Brain microvascular endothelial cell (primary cell): ENCODE measurements at regions not wholly inside any gene's neighbourhood (a gene's known extent, or its start where the extent isn't known, plus 50 kb on each side); places are given as distances from the start of the nearest gene placed in this dataset.

Experiments used
- DNase-seq: peaks from one replicate; pipeline ENCODE4 v3.0.0-alpha.2; 2020
- H3K27ac ChIP-seq: fragments of 250-450 bp; sonication (Bioruptor Pico); 2 replicates; pipeline ENCODE4 v1.5.1; 2020; ENCODE audit warnings: mild to moderate bottlenecking, moderate library complexity
- H3K27me3 ChIP-seq: fragments of 250-450 bp; sonication (Bioruptor Pico); replicated peaks from 2 replicates; pipeline ENCODE4 v1.5.1; 2020; ENCODE audit warnings: mild to moderate bottlenecking
- H3K36me3 ChIP-seq: fragments of 250-450 bp; sonication (Bioruptor Pico); replicated peaks from 2 replicates; pipeline ENCODE4 v1.5.1; 2020; ENCODE audit warnings: mild to moderate bottlenecking
- H3K4me3 ChIP-seq: 2 replicates; pipeline ENCODE4 v1.5.1; 2011; ENCODE audit warnings: low read depth, mild to moderate bottlenecking, control low read depth, low read length, moderate library complexity
- CTCF ChIP-seq: IDR thresholded peaks from 2 replicates; pipeline ENCODE4 v1.5.1; 2011; ENCODE audit warnings: low read depth, mild to moderate bottlenecking, moderate library complexity, low read length, control low read depth, inconsistent platforms; ENCODE audit errors: missing control alignments
- in situ Hi-C: cut with HindIII; loops from 2 replicates; pipeline ENCODE4 v1.10.0; 2017; ENCODE audit warnings: low sequenced_read_pairs, low pct_ligation_motif_present

- DNase-seq: no peak
- no peak overlapping the region for H3K27ac ChIP-seq
Observed at GRCh38 chr15:95795386-95795785, 535.1 kb upstream of the NR2F2 start.

GRCh38 chr15:95799286-95800200 is 531.0 kb upstream of the NR2F2 start:
- Histone ChIP-seq H3K27ac (no peak overlapping the region), H3K27me3 (no peaks in the 10 kb centered on the region), H3K4me3 (no peak overlapping the region), H3K36me3 (no peaks in the 10 kb centered on the region)
- in situ Hi-C loops: no loop called here
- peak; percentile 34 for DNase-seq
- no peak for TF ChIP-seq CTCF

More at GRCh38 chr15:95795386-95795785, 535.1 kb upstream of the NR2F2 start:
- TF ChIP-seq CTCF: no peak
- no peaks in the 10 kb centered on the region for H3K36me3 ChIP-seq
- no peak overlapping the region for H3K4me3 ChIP-seq
- no peaks in the 10 kb centered on the region for H3K27me3 ChIP-seq
- in situ Hi-C loops: no loop called here

GRCh38 chr15:95804484-95804883 is 526.0 kb upstream of the NR2F2 start:
- H3K27ac ChIP-seq: no peak overlapping the region
- TF ChIP-seq CTCF: no peak
- no peaks in the 10 kb centered on the region for H3K27me3 ChIP-seq
- no peak overlapping the region for H3K4me3 ChIP-seq
- no peak for DNase-seq
- no peaks in the 10 kb centered on the region for H3K36me3 ChIP-seq
- in situ Hi-C loops: no loop called here

- in situ Hi-C loops: no loop called here
- Histone ChIP-seq H3K36me3 (no peaks in the 10 kb centered on the region), H3K27me3 (no peaks in the 10 kb centered on the region), H3K4me3 (no peak overlapping the region), H3K27ac (no peak overlapping the region)
- no peak for TF ChIP-seq CTCF
- no peak for DNase-seq
Observed at GRCh38 chr15:95812491-95812890, 518.0 kb upstream of the NR2F2 start.

- no peak for DNase-seq
- Histone ChIP-seq H3K36me3 (no peaks in the 10 kb centered on the region), H3K27me3 (no peaks in the 10 kb centered on the region), H3K27ac (no peak overlapping the region), H3K4me3 (no peak overlapping the region)
- in situ Hi-C loops: no loop called here
- TF ChIP-seq CTCF: no peak
Observed at GRCh38 chr15:95814908-95815307, 515.6 kb upstream of the NR2F2 start.

- DNase-seq: no peak
- in situ Hi-C loops: no loop called here
- no peak for TF ChIP-seq CTCF
- no peak overlapping the region for H3K27ac ChIP-seq
- no peaks in the 10 kb centered on the region for H3K27me3 ChIP-seq
- H3K4me3 ChIP-seq: no peak overlapping the region
- H3K36me3 ChIP-seq: no peaks in the 10 kb centered on the region
Observed at GRCh38 chr15:95816591-95816990, 513.9 kb upstream of the NR2F2 start.
